A549 (cell line): ENCODE measurements at regions not wholly inside any gene's neighbourhood (a gene's known extent, or its start where the extent isn't known, plus 50 kb on each side); places are given as distances from the start of the nearest gene placed in this dataset.

ENCODE experiments used
- ATAC-seq, 2 experiments: fragments of 200-7000 bp in 1 of 2; fragments of >200 bp in 1 of 2; cut with Nextera tagmentation in 1 of 2; cut with Tn5 transposase in 1 of 2; 3 replicates each; pipeline versions ENCODE4 v1.8.0 to v1.9.1; 2018 to 2020; ENCODE audit warnings: mild to moderate bottlenecking in 1 of 2, moderate library complexity in 1 of 2
- CTCF ChIA-PET: fragments of 300-600 bp; sonication (Branson Sonifier 250); formaldehyde crosslinking; extraction: SDS; loops from one replicate; lab custom pipeline; 2021; ENCODE audit warnings: antibody characterized with exemption, inconsistent platforms; lab: Yijun Ruan, JAX
- POLR2A ChIA-PET: fragments of 350-600 bp; formaldehyde crosslinking; extraction: SDS; loops from one replicate; lab custom pipeline; 2021; ENCODE audit warnings: antibody characterized with exemption, inconsistent platforms; lab: Yijun Ruan, JAX
- DNase-seq, 2 experiments: peaks; one replicate each; pipeline versions ENCODE4 v3.0.0 to v3.0.0-alpha.2; 2011 to 2016; ENCODE audit warnings: low read depth in 1 of 2, low spot score in 1 of 2
- FAIRE-seq: peaks from 2 replicates; lab custom pipeline; 2011; peaks lifted over from hg19 to GRCh38; lab: Jason Lieb, UNC
- H3K27ac ChIP-seq, 2 experiments: fragments of >200 bp; sonication (Bioruptor Twin); formaldehyde crosslinking; 3 replicates each; pipeline ENCODE4 v1.5.1; 2016 to 2017
- H3K4me1 ChIP-seq: fragments of >200 bp; sonication (Bioruptor Twin); formaldehyde crosslinking; 3 replicates; pipeline ENCODE4 v1.6.1; 2016
- H3K4me2 ChIP-seq: fragments of >200 bp; sonication (Bioruptor Twin); formaldehyde crosslinking; 3 replicates; pipeline ENCODE4 v1.6.1; 2016
- H3K4me3 ChIP-seq: fragments of >200 bp; sonication (Bioruptor Twin); formaldehyde crosslinking; 3 replicates; pipeline ENCODE4 v1.5.1; 2016
- H3K9me3 ChIP-seq: fragments of >200 bp; sonication (Bioruptor Twin); formaldehyde crosslinking; 3 replicates; pipeline ENCODE4 v1.6.1; 2016
- CBX2 ChIP-seq: fragments of 200-600 bp; sonication (generic); IDR thresholded peaks from 2 replicates; pipeline ENCODE4 v1.6.1; 2016; ENCODE audit warnings: low read depth, mild to moderate bottlenecking, borderline replicate concordance
- CEBPB ChIP-seq, 2 experiments: fragments of >200 bp in 1 of 2; sonication (Bioruptor Twin) in 1 of 2; formaldehyde crosslinking in 1 of 2; IDR thresholded peaks; 2 replicates each; pipeline ENCODE4 v1.6.1; 2012 to 2016
- CHD2 ChIP-seq: fragments of 150-350 bp; IDR thresholded peaks from 2 replicates; pipeline ENCODE4 v1.6.1; 2014; ENCODE audit warnings: low read length; ENCODE audit not compliant: partially characterized antibody
- EHF ChIP-seq: fragments of 250-450 bp; sonication (Bioruptor Pico); IDR thresholded peaks from 2 replicates; pipeline ENCODE4 v1.5.0; 2020; ENCODE audit warnings: mild to moderate bottlenecking
- ESRRA ChIP-seq: fragments of 150-350 bp; IDR thresholded peaks from 2 replicates; pipeline ENCODE4 v1.6.1; 2014; ENCODE audit warnings: mild to moderate bottlenecking, low read length, borderline replicate concordance
- GATA3 ChIP-seq: IDR thresholded peaks from 2 replicates; pipeline ENCODE4 v1.6.1; 2012; ENCODE audit warnings: borderline replicate concordance
- HDAC2 ChIP-seq: fragments of 200-600 bp; sonication (generic); IDR thresholded peaks from 2 replicates; pipeline ENCODE4 v1.6.1; 2016
- HEYL ChIP-seq: fragments of 250-450 bp; sonication (Bioruptor Pico); IDR thresholded peaks from 2 replicates; pipeline ENCODE4 v1.8.0; 2021; ENCODE audit warnings: mild to moderate bottlenecking, moderate library complexity
- HOXB13 ChIP-seq: fragments of 250-450 bp; sonication (Bioruptor Pico); IDR thresholded peaks from 2 replicates; pipeline ENCODE4 v1.5.0; 2020; ENCODE audit warnings: low read depth, mild to moderate bottlenecking, moderate library complexity
- JUN ChIP-seq, 2 experiments: fragments of >200 bp; sonication (Bioruptor Twin); formaldehyde crosslinking; IDR thresholded peaks; 2 replicates in 1 of 2; 3 replicates in 1 of 2; pipeline ENCODE4 v1.6.1; 2016 to 2017
- KDM5A ChIP-seq: fragments of 200-600 bp; sonication (generic); IDR thresholded peaks from 2 replicates; pipeline ENCODE4 v1.6.1; 2016; ENCODE audit warnings: antibody characterized with exemption, mild to moderate bottlenecking
- MAZ ChIP-seq: fragments of 150-350 bp; IDR thresholded peaks from 2 replicates; pipeline ENCODE4 v1.6.1; 2014; ENCODE audit warnings: antibody characterized with exemption, low read depth, low read length, borderline replicate concordance
- MYC ChIP-seq: IDR thresholded peaks from 2 replicates; pipeline ENCODE4 v1.6.1; 2012; ENCODE audit warnings: mild to moderate bottlenecking, inconsistent platforms, low read length, improper control_type of control experiment, borderline replicate concordance
- NFE2L2 ChIP-seq: fragments of 150-350 bp; conservative IDR thresholded peaks from 2 replicates; pipeline ENCODE4 v1.6.1; 2014; ENCODE audit warnings: low read length
- NPAS2 ChIP-seq: fragments of 250-450 bp; sonication (Bioruptor Pico); IDR thresholded peaks from 2 replicates; pipeline ENCODE4 v1.8.0; 2022; ENCODE audit warnings: mild to moderate bottlenecking, moderate library complexity, borderline replicate concordance
- PBX3 ChIP-seq: IDR thresholded peaks from 2 replicates; pipeline ENCODE4 v1.6.1; 2012
- PHF8 ChIP-seq: fragments of 200-600 bp; sonication (generic); IDR thresholded peaks from 2 replicates; pipeline ENCODE4 v1.6.1; 2016; ENCODE audit warnings: low read depth, mild to moderate bottlenecking, antibody characterized with exemption, moderate library complexity, borderline replicate concordance
- POLR2A ChIP-seq: IDR thresholded peaks from 2 replicates; pipeline ENCODE4 v1.6.1; 2012; ENCODE audit warnings: mild to moderate bottlenecking, low read length
- RAD21 ChIP-seq, 2 experiments: fragments of >200 bp in 1 of 2; sonication (Bioruptor Twin) in 1 of 2; formaldehyde crosslinking in 1 of 2; IDR thresholded peaks in 1 of 2; conservative IDR thresholded peaks in 1 of 2; 2 replicates in 1 of 2; 3 replicates in 1 of 2; pipeline ENCODE4 v1.6.1; 2012 to 2018; ENCODE audit warnings: inconsistent platforms in 1 of 2
- RFX5 ChIP-seq: fragments of 450-650 bp; IDR thresholded peaks from 2 replicates; pipeline ENCODE4 v1.7.1; 2014; ENCODE audit warnings: antibody characterized with exemption, mild to moderate bottlenecking, moderate library complexity
- TP53 ChIP-seq: fragments of 250-450 bp; sonication (Bioruptor Pico); IDR thresholded peaks from 2 replicates; pipeline ENCODE4 v1.5.0; 2021; ENCODE audit warnings: mild to moderate bottlenecking, moderate library complexity
- ZSCAN20 ChIP-seq: fragments of 250-450 bp; sonication (Bioruptor Pico); IDR thresholded peaks from 2 replicates; pipeline ENCODE4 v1.8.0; 2022; ENCODE audit warnings: mild to moderate bottlenecking, moderate library complexity
- WGBS: methylation state at CpG from one replicate; pipeline ENCODE4 v1.1.6; 2017; ENCODE audit errors: missing lambda C conversion rate; 5-methylcytosine and 5-hydroxymethylcytosine counted together
- TF ChIP-seq, protein P1 (sequence below): fragments of >200 bp; sonication (Bioruptor Twin); formaldehyde crosslinking; IDR thresholded peaks from 2 replicates; pipeline ENCODE4 v1.6.1; 2016
- TF ChIP-seq, protein P2 (sequence below): fragments of >200 bp; sonication (Bioruptor Twin); formaldehyde crosslinking; IDR thresholded peaks from 3 replicates; pipeline ENCODE4 v1.5.1; 2016
- TF ChIP-seq, protein P3 (sequence below): fragments of 150-350 bp; IDR thresholded peaks from 2 replicates; pipeline ENCODE4 v1.6.1; 2014; ENCODE audit warnings: low read depth, mild to moderate bottlenecking, low read length
- TF ChIP-seq, protein P4 (sequence below): IDR thresholded peaks from 2 replicates; pipeline ENCODE4 v1.6.1; 2012; ENCODE audit warnings: low read depth, borderline replicate concordance
- TF ChIP-seq, protein P5 (sequence below): fragments of 450-650 bp; IDR thresholded peaks from 2 replicates; pipeline ENCODE4 v1.6.1; 2014; ENCODE audit warnings: antibody characterized with exemption

GRCh38 chr10:113331961-113332360, 220.9 kb upstream of the HABP2 start:
- FAIRE-seq (no peak), ATAC-seq (no peak), DNase-seq (no peak)
- Histone ChIP-seq H3K4me3 (no peak overlapping the region), H3K4me1 (peaks cover 24% of the 10 kb centered on the region), H3K27ac (no peak overlapping the region), H3K9me3 (0 out of 3 replicates have a peak, but pooled peaks cover 2% of the 10 kb centered on the region), H3K4me2 (no peak overlapping the region)
- ChIA-PET POLR2A (no interaction called here), CTCF (no interaction called here)
- WGBS: 55% methylated on average over 3 of the region's 3 CpGs
- TF ChIP-seq, protein P1, sequence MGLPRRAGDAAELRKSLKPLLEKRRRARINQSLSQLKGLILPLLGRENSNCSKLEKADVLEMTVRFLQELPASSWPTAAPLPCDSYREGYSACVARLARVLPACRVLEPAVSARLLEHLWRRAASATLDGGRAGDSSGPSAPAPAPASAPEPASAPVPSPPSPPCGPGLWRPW: no peak
- TF ChIP-seq NFE2L2: no peak
- no peak for TF ChIP-seq TP53 (CRISPR knock-in tag)
- TF ChIP-seq EHF (CRISPR knock-in tag): no peak
- TF ChIP-seq CEBPB (IDR thresholded peaks at IDR 0.05): no peak
- TF ChIP-seq RFX5: no peak
- TF ChIP-seq, protein P2, sequence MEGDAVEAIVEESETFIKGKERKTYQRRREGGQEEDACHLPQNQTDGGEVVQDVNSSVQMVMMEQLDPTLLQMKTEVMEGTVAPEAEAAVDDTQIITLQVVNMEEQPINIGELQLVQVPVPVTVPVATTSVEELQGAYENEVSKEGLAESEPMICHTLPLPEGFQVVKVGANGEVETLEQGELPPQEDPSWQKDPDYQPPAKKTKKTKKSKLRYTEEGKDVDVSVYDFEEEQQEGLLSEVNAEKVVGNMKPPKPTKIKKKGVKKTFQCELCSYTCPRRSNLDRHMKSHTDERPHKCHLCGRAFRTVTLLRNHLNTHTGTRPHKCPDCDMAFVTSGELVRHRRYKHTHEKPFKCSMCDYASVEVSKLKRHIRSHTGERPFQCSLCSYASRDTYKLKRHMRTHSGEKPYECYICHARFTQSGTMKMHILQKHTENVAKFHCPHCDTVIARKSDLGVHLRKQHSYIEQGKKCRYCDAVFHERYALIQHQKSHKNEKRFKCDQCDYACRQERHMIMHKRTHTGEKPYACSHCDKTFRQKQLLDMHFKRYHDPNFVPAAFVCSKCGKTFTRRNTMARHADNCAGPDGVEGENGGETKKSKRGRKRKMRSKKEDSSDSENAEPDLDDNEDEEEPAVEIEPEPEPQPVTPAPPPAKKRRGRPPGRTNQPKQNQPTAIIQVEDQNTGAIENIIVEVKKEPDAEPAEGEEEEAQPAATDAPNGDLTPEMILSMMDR: no peak
- TF ChIP-seq JUN (IDR thresholded peaks at IDR 0.05): no peak
- TF ChIP-seq, protein P3, sequence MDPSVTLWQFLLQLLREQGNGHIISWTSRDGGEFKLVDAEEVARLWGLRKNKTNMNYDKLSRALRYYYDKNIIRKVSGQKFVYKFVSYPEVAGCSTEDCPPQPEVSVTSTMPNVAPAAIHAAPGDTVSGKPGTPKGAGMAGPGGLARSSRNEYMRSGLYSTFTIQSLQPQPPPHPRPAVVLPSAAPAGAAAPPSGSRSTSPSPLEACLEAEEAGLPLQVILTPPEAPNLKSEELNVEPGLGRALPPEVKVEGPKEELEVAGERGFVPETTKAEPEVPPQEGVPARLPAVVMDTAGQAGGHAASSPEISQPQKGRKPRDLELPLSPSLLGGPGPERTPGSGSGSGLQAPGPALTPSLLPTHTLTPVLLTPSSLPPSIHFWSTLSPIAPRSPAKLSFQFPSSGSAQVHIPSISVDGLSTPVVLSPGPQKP: no peak
- no peak for TF ChIP-seq HDAC2
- no peak for TF ChIP-seq KDM5A
- no peak for TF ChIP-seq PBX3
- TF ChIP-seq HEYL: no peak
- TF ChIP-seq PHF8: no peak
- TF ChIP-seq, protein P4, sequence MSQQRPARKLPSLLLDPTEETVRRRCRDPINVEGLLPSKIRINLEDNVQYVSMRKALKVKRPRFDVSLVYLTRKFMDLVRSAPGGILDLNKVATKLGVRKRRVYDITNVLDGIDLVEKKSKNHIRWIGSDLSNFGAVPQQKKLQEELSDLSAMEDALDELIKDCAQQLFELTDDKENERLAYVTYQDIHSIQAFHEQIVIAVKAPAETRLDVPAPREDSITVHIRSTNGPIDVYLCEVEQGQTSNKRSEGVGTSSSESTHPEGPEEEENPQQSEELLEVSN: no peak
- TF ChIP-seq HOXB13 (CRISPR knock-in tag): no peak
- TF ChIP-seq POLR2A: no peak
- no peak for TF ChIP-seq MYC
- TF ChIP-seq GATA3: no peak
- TF ChIP-seq MAZ: no peak

GRCh38 chr10:113333313-113333712, 219.5 kb upstream of the HABP2 start:
- WGBS: 87% methylated on average over 2 of the region's 2 CpGs
- DNase-seq (no peak), ATAC-seq (no peak), FAIRE-seq (no peak)
- Histone ChIP-seq H3K4me1 (peaks cover 14% of the 10 kb centered on the region), H3K4me2 (no peak overlapping the region), H3K9me3 (0 out of 3 replicates have a peak, but pooled peaks cover 2% of the 10 kb centered on the region), H3K4me3 (no peak overlapping the region), H3K27ac (no peak overlapping the region)
- TF ChIP-seq PHF8 (no peak), RAD21 (conservative IDR thresholded peaks at IDR 0.05 in 1 of 2, IDR thresholded peaks at IDR 0.05 in 1 of 2) (peak in 1 of 2 experiments; percentile 13; a peak in 1 of 5 replicates), ZSCAN20 (CRISPR knock-in tag) (no peak), ESRRA (no peak), CHD2 (no peak), CBX2 (no peak), NPAS2 (CRISPR knock-in tag) (no peak)
- TF ChIP-seq, protein P5, sequence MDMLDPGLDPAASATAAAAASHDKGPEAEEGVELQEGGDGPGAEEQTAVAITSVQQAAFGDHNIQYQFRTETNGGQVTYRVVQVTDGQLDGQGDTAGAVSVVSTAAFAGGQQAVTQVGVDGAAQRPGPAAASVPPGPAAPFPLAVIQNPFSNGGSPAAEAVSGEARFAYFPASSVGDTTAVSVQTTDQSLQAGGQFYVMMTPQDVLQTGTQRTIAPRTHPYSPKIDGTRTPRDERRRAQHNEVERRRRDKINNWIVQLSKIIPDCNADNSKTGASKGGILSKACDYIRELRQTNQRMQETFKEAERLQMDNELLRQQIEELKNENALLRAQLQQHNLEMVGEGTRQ: no peak
- ChIA-PET CTCF (no interaction called here), POLR2A (no interaction called here)
